SK-N-SH (cell line): ENCODE measurements at regions not wholly inside any gene's neighbourhood (a gene's known extent, or its start where the extent isn't known, plus 50 kb on each side); places are given as distances from the start of the nearest gene placed in this dataset.

Experiments used
- CTCF ChIA-PET: fragments of 300-600, 350-600 bp; formaldehyde crosslinking; extraction: SDS; loops from one replicate; lab custom pipeline; 2021; lab: Yijun Ruan, JAX
- POLR2A ChIA-PET: fragments of 350-600 bp; sonication (Branson Sonifier 250); formaldehyde crosslinking; extraction: SDS; loops from one replicate; lab custom pipeline; 2020; ENCODE audit warnings: antibody characterized with exemption, inconsistent platforms; lab: Yijun Ruan, JAX
- DNase-seq: peaks from one replicate; pipeline ENCODE4 v3.0.0; 2012
- H2AFZ ChIP-seq: fragments of 200-600 bp; sonication (generic); 2 replicates; pipeline ENCODE4 v1.8.1; 2016; ENCODE audit warnings: antibody characterized with exemption, mild to moderate bottlenecking, low read depth
- H3F3A ChIP-seq: fragments of 200-600 bp; sonication (generic); replicated peaks from 2 replicates; pipeline ENCODE3; 2016; ENCODE audit warnings: antibody characterized with exemption, mild to moderate bottlenecking; ENCODE audit not compliant: insufficient read depth
- H3K27ac ChIP-seq, 2 experiments: fragments of 200-500 bp in 1 of 2; fragments of 200-600 bp in 1 of 2; sonication (Bioruptor generic) in 1 of 2; sonication (generic), shearing (Covaris generic) in 1 of 2; 2 replicates each; pipeline versions ENCODE4 v1.5.1 to v1.6.1; 2014 to 2016; ENCODE audit warnings: low read depth in 2 of 2, inconsistent platforms in 1 of 2, low read length in 1 of 2, mild to moderate bottlenecking in 1 of 2, mixed read lengths in 1 of 2
- H3K27me3 ChIP-seq: fragments of 200-600 bp; sonication (generic), shearing (Covaris generic); 2 replicates; pipeline ENCODE4 v1.6.1; 2016; ENCODE audit warnings: mixed run types; ENCODE audit not compliant: insufficient read depth
- H3K36me3 ChIP-seq, 2 experiments: fragments of 200-500 bp in 1 of 2; fragments of 200-600 bp in 1 of 2; sonication (Bioruptor generic) in 1 of 2; sonication (generic) in 1 of 2; replicated peaks in 1 of 2; 2 replicates each; pipeline versions ENCODE3 to v1.5.1; 2014 to 2016; ENCODE audit warnings: low read length in 1 of 2, mild to moderate bottlenecking in 1 of 2; ENCODE audit not compliant: insufficient read depth in 2 of 2, control insufficient read depth in 1 of 2
- H3K4me1 ChIP-seq, 2 experiments: fragments of 200-500 bp in 1 of 2; fragments of 200-600 bp in 1 of 2; sonication (Bioruptor generic) in 1 of 2; sonication (generic), shearing (Covaris generic) in 1 of 2; 2 replicates each; pipeline versions ENCODE4 v1.5.1 to v1.6.1; 2014 to 2016; ENCODE audit warnings: low read depth in 1 of 2, low read length in 1 of 2, mixed run types in 1 of 2; ENCODE audit not compliant: insufficient read depth in 2 of 2, control insufficient read depth in 1 of 2
- H3K4me2 ChIP-seq: fragments of 200-600 bp; sonication (generic), shearing (Covaris generic); 2 replicates; pipeline ENCODE4 v1.6.1; 2017; ENCODE audit warnings: mixed run types
- H3K4me3 ChIP-seq, 2 experiments: fragments of 200-500 bp in 1 of 2; fragments of 200-600 bp in 1 of 2; sonication (Bioruptor generic) in 1 of 2; sonication (generic), shearing (Covaris generic) in 1 of 2; 2 replicates each; pipeline versions ENCODE4 v1.5.1 to v1.8.1; 2014 to 2016; ENCODE audit warnings: low read depth in 2 of 2, inconsistent platforms in 1 of 2, low read length in 1 of 2, mild to moderate bottlenecking in 1 of 2, mixed read lengths in 1 of 2, moderate library complexity in 1 of 2
- H3K79me2 ChIP-seq: fragments of 200-600 bp; sonication (generic); 2 replicates; pipeline ENCODE4 v1.8.1; 2017; ENCODE audit warnings: mild to moderate bottlenecking; ENCODE audit not compliant: insufficient read depth
- H3K9ac ChIP-seq: fragments of 200-600 bp; sonication (generic); 2 replicates; pipeline ENCODE4 v1.6.1; 2017; ENCODE audit warnings: mixed run types
- H3K9me2 ChIP-seq: fragments of 200-600 bp; sonication (generic); 2 replicates; pipeline ENCODE4 v1.6.1; 2017; ENCODE audit warnings: mixed run types
- H3K9me3 ChIP-seq: fragments of 200-600 bp; sonication (generic); 2 replicates; pipeline ENCODE4 v1.6.1; 2017; ENCODE audit warnings: mixed run types, mild to moderate bottlenecking, moderate library complexity
- H4K20me1 ChIP-seq: fragments of 200-600 bp; sonication (generic); 2 replicates; pipeline ENCODE4 v1.6.1; 2017; ENCODE audit warnings: mild to moderate bottlenecking, mixed run types; ENCODE audit not compliant: insufficient read depth
- EP300 ChIP-seq, 2 experiments: IDR thresholded peaks; 2 replicates each; pipeline versions ENCODE4 v1.4.0 to v1.6.1; 2012; ENCODE audit warnings: borderline replicate concordance in 1 of 2, low read depth in 1 of 2, low read length in 1 of 2
- EZH2phosphoT487 ChIP-seq: fragments of 200-600 bp; sonication (generic); IDR thresholded peaks from 2 replicates; pipeline ENCODE4 v1.6.1; 2017; ENCODE audit warnings: low read depth, mixed run types, mild to moderate bottlenecking, antibody characterized with exemption, moderate library complexity, borderline replicate concordance
- FOXJ3 ChIP-seq: sonication (generic); formaldehyde crosslinking; IDR thresholded peaks from 2 replicates; pipeline ENCODE4 v1.5.1; 2020; ENCODE audit warnings: mild to moderate bottlenecking, missing genetic modification reagents
- GABPA ChIP-seq: IDR thresholded peaks from 2 replicates; pipeline ENCODE4 v1.4.0; 2012; ENCODE audit warnings: low read depth, mild to moderate bottlenecking
- JUND ChIP-seq: IDR thresholded peaks from 2 replicates; pipeline ENCODE4 v1.4.0; 2012
- MXI1 ChIP-seq: IDR thresholded peaks from 2 replicates; pipeline ENCODE4 v1.6.1; 2012; ENCODE audit warnings: mild to moderate bottlenecking, low read depth, low read length, improper control_type of control experiment
- RXRA ChIP-seq: IDR thresholded peaks from 2 replicates; pipeline ENCODE4 v1.4.0; 2012; ENCODE audit warnings: low read depth, mild to moderate bottlenecking, borderline replicate concordance
- TCF12 ChIP-seq: IDR thresholded peaks from 2 replicates; pipeline ENCODE4 v1.4.0; 2012
- TEAD4 ChIP-seq: IDR thresholded peaks from 2 replicates; pipeline ENCODE4 v1.4.0; 2012; ENCODE audit warnings: mild to moderate bottlenecking, borderline replicate concordance; ENCODE audit not compliant: insufficient read depth
- YY1 ChIP-seq: IDR thresholded peaks from 2 replicates; pipeline ENCODE4 v1.4.0; 2012; ENCODE audit warnings: low read depth, mild to moderate bottlenecking
- WGBS: methylation state at CpG from one replicate; pipeline ENCODE4 v1.1.6; 2017; ENCODE audit warnings: low lambda C conversion rate; 5-methylcytosine and 5-hydroxymethylcytosine counted together
- TF ChIP-seq, protein P1 (sequence below): IDR thresholded peaks from 2 replicates; pipeline ENCODE4 v1.4.0; 2012; ENCODE audit warnings: low read depth, borderline replicate concordance
- TF ChIP-seq, protein P2 (sequence below): IDR thresholded peaks from 2 replicates; pipeline ENCODE4 v1.4.0; 2012; ENCODE audit warnings: low read depth, borderline replicate concordance
- TF ChIP-seq, protein P3 (sequence below): fragments of 150-350 bp; IDR thresholded peaks from 2 replicates; pipeline ENCODE4 v1.6.1; 2017; ENCODE audit warnings: antibody characterized with exemption, low read length, low read depth, borderline replicate concordance
- TF ChIP-seq, protein P4 (sequence below): fragments of 200-600 bp; sonication (generic); IDR thresholded peaks from 2 replicates; pipeline ENCODE4 v1.6.1; 2017; ENCODE audit warnings: antibody characterized with exemption, mild to moderate bottlenecking, moderate library complexity
- TF ChIP-seq, protein P5 (sequence below): fragments of 150-350 bp; IDR thresholded peaks from 2 replicates; pipeline ENCODE4 v1.6.1; 2016; ENCODE audit warnings: mild to moderate bottlenecking, low read depth, low read length
- TF ChIP-seq, protein P6 (sequence below): IDR thresholded peaks from 2 replicates; pipeline ENCODE4 v1.6.1; 2012; ENCODE audit warnings: mild to moderate bottlenecking, low read depth, low read length, moderate library complexity

DNA sequence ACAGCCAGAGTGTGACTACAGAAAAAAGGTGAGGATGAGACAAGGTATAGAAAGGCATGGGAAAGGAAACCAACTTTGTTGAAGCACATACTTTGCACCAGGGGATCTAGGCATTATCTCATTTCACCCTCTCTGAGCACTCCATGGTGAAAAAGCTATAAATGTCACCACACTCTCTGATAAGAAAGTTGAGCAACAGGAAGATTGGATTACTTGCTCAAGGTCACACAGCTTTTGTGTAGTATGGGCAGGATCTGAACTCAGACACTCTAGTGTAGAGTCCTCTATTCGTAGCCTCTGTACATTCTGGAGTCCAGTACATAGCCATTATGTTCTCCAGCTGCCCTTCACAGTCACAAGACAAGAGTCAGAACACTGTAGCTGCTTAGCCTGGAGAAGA is 163.4 kb upstream of the SEMA6D start:
- H3K79me2 ChIP-seq, result no peaks in the 10 kb centered on the region
- no peak overlapping the region for H3K27ac ChIP-seq
- no peak overlapping the region for H2AFZ ChIP-seq
- no peak overlapping the region for H3K9ac ChIP-seq
- H3K36me3 ChIP-seq, result no peaks in the 10 kb centered on the region
- no peaks in the 10 kb centered on the region for H3F3A ChIP-seq
- no peak for DNase-seq
- H4K20me1 ChIP-seq, result no peaks in the 10 kb centered on the region
- no peaks in the 10 kb centered on the region for H3K27me3 ChIP-seq
- POLR2A ChIA-PET, result no interaction called here
- H3K9me2 ChIP-seq, result no peaks in the 10 kb centered on the region
- no peaks in the 10 kb centered on the region for H3K4me1 ChIP-seq
- no peaks in the 10 kb centered on the region for H3K9me3 ChIP-seq
- 23% methylated on average over 1 of the region's 1 CpG for WGBS
- no peak overlapping the region for H3K4me3 ChIP-seq
- no peak overlapping the region for H3K4me2 ChIP-seq
- CTCF ChIA-PET, result no interaction called here
- TF ChIP-seq YY1 (no peak), EZH2phosphoT487 (no peak), GABPA (no peak), JUND (no peak), EP300 (IDR thresholded peaks at IDR 0.05; ENCODE audit: borderline replicate concordance in 1 of 2, low read depth in 1 of 2, low read length in 1 of 2) (no peak), MXI1 (no peak), RXRA (no peak), TEAD4 (no peak), FOXJ3 (CRISPR knock-in tag) (no peak), TCF12 (no peak)
- TF ChIP-seq, protein P1, sequence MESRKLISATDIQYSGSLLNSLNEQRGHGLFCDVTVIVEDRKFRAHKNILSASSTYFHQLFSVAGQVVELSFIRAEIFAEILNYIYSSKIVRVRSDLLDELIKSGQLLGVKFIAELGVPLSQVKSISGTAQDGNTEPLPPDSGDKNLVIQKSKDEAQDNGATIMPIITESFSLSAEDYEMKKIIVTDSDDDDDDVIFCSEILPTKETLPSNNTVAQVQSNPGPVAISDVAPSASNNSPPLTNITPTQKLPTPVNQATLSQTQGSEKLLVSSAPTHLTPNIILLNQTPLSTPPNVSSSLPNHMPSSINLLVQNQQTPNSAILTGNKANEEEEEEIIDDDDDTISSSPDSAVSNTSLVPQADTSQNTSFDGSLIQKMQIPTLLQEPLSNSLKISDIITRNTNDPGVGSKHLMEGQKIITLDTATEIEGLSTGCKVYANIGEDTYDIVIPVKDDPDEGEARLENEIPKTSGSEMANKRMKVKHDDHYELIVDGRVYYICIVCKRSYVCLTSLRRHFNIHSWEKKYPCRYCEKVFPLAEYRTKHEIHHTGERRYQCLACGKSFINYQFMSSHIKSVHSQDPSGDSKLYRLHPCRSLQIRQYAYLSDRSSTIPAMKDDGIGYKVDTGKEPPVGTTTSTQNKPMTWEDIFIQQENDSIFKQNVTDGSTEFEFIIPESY, result no peak
- TF ChIP-seq, protein P2, sequence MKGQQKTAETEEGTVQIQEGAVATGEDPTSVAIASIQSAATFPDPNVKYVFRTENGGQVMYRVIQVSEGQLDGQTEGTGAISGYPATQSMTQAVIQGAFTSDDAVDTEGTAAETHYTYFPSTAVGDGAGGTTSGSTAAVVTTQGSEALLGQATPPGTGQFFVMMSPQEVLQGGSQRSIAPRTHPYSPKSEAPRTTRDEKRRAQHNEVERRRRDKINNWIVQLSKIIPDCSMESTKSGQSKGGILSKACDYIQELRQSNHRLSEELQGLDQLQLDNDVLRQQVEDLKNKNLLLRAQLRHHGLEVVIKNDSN, result no peak
- TF ChIP-seq, protein P3, sequence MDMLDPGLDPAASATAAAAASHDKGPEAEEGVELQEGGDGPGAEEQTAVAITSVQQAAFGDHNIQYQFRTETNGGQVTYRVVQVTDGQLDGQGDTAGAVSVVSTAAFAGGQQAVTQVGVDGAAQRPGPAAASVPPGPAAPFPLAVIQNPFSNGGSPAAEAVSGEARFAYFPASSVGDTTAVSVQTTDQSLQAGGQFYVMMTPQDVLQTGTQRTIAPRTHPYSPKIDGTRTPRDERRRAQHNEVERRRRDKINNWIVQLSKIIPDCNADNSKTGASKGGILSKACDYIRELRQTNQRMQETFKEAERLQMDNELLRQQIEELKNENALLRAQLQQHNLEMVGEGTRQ, result no peak
- TF ChIP-seq, protein P4, sequence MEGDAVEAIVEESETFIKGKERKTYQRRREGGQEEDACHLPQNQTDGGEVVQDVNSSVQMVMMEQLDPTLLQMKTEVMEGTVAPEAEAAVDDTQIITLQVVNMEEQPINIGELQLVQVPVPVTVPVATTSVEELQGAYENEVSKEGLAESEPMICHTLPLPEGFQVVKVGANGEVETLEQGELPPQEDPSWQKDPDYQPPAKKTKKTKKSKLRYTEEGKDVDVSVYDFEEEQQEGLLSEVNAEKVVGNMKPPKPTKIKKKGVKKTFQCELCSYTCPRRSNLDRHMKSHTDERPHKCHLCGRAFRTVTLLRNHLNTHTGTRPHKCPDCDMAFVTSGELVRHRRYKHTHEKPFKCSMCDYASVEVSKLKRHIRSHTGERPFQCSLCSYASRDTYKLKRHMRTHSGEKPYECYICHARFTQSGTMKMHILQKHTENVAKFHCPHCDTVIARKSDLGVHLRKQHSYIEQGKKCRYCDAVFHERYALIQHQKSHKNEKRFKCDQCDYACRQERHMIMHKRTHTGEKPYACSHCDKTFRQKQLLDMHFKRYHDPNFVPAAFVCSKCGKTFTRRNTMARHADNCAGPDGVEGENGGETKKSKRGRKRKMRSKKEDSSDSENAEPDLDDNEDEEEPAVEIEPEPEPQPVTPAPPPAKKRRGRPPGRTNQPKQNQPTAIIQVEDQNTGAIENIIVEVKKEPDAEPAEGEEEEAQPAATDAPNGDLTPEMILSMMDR, result no peak
- TF ChIP-seq, protein P5, sequence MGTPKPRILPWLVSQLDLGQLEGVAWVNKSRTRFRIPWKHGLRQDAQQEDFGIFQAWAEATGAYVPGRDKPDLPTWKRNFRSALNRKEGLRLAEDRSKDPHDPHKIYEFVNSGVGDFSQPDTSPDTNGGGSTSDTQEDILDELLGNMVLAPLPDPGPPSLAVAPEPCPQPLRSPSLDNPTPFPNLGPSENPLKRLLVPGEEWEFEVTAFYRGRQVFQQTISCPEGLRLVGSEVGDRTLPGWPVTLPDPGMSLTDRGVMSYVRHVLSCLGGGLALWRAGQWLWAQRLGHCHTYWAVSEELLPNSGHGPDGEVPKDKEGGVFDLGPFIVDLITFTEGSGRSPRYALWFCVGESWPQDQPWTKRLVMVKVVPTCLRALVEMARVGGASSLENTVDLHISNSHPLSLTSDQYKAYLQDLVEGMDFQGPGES, result no peak
- TF ChIP-seq, protein P6, sequence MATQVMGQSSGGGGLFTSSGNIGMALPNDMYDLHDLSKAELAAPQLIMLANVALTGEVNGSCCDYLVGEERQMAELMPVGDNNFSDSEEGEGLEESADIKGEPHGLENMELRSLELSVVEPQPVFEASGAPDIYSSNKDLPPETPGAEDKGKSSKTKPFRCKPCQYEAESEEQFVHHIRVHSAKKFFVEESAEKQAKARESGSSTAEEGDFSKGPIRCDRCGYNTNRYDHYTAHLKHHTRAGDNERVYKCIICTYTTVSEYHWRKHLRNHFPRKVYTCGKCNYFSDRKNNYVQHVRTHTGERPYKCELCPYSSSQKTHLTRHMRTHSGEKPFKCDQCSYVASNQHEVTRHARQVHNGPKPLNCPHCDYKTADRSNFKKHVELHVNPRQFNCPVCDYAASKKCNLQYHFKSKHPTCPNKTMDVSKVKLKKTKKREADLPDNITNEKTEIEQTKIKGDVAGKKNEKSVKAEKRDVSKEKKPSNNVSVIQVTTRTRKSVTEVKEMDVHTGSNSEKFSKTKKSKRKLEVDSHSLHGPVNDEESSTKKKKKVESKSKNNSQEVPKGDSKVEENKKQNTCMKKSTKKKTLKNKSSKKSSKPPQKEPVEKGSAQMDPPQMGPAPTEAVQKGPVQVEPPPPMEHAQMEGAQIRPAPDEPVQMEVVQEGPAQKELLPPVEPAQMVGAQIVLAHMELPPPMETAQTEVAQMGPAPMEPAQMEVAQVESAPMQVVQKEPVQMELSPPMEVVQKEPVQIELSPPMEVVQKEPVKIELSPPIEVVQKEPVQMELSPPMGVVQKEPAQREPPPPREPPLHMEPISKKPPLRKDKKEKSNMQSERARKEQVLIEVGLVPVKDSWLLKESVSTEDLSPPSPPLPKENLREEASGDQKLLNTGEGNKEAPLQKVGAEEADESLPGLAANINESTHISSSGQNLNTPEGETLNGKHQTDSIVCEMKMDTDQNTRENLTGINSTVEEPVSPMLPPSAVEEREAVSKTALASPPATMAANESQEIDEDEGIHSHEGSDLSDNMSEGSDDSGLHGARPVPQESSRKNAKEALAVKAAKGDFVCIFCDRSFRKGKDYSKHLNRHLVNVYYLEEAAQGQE, result no peak
